ENCODE measurements at regions not wholly inside any gene's neighbourhood (a gene's known extent, or its start where the extent isn't known, plus 50 kb on each side); places are given as distances from the start of the nearest gene placed in this dataset.
"Not testable (repeated sequence)": the region's sequence is repeated elsewhere in the genome, so short reads cannot be mapped to it uniquely, and the experiment has no call there.

DNA sequence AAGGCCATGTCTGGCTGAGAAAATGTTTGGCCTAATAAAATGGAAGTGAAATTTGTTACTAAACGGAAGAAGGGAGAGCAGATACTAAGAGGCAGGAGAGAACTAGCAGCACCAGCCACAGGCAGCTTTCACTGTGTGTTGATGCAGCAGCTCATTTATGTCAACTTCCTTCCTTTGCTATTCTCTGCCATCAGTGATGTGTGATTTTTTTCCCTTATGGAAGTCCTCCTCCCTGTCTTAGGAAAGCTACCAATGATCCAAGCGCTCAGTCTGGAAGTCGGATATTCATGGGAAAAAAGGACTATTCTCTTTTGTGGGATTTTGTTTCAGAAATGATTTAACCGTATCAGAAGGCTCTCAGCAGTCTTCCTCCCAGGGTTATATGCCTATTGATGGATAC is 1629.2 kb downstream of the CDH8 start:
- DNase-seq (ENCODE audit: low read depth) = no peak

DNA sequence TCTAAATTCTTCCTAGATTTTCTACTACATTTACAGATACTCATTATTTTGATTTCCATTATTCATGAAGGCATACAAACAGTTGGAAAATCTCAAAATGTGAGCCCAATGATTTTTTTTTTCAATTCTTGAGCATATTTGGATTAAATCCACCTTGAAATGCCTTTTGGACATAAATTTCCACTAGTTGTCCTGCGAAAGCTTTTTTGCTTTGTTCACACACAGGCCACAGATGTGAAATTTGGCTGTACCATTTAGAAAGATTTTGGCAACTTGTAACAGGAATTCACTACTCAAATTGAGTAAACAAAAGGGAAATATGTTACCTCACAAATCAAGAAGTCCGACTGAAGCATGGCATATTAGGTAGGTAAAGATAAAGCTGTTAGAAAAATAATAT is 1631.0 kb downstream of the CDH8 start:
- DNase-seq (ENCODE audit: low read depth) = no peak

DNA sequence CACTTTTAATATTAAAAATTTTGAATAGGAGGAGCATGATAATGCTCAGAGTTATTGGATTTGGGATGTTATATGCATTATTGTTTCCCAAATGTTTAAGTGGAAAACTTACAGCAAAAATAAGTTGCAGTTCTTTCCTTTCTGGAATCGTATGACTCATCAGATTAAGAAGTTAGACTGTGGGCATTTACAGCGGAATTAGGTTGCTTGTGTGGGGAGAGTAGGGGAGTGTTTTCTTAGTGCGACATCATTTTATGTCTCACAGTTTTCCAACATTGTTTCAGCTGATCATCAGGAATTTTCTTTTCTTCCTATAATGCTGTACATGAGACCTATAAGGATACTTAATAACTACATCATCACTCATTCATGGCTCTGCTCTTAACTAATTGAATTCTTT is 1631.8 kb downstream of the CDH8 start:
- DNase-seq (ENCODE audit: low read depth) = no peak

DNA sequence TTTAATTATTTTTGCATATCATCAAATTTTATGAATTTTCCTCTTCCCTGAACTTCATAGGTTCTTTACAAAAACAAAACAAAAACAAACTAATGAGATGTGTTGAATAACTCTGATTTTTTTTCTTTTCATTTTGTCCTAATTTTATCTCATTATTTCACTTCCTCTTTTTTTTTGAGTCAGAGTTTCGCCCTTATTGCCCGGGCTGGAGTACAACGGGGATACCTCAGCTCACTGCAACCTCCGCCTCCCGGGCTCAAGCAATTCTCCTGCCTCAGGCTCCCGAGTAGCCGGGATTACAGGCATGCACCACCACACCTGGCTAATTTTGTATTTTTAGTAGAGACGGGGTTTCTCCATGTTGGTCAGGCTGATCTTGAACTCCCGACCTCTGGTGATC is 1633.3 kb downstream of the CDH8 start:
- DNase-seq (ENCODE audit: low read depth) = not testable (repeated sequence)

DNA sequence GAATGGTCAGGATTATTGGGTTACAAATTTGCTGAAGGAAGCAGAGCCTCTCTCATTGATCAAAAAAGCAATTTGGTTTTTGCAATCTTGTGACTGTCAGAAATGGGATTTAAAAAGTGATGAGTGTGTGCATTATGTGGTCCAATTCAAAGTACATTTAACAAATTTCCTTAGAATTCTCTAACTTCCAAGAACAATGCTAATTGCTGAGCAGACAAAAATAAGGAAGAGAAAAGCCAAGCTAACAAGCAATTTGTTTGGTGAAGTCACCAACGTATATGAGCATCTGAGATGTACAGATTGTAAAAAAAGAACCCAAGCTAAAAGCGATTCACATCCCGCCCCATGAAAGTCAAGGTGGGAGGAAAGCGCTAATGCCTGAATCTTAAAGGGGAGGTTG is 1643.9 kb downstream of the CDH8 start:
- no peak for DNase-seq (ENCODE audit: low read depth)

DNA sequence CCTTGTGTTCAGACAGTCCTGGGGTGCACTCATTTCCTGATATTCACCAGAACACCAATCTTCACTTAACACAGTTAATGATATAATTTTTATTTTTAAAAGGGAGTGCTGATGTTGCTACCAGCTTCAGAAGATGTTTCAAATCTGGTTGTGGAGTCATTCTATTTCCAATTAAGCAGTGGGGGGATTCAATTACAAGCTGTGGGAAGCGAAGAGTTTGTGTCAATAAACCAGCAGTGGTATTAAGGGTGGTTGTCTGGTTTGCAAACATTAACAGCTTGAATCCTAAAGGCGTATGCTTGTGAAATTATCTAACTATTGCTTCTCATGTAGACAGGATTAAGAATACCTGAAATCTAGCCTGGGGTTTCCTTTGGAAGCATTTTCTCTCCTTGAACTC is 1637.5 kb upstream of the GOT2 start:
- DNase-seq (ENCODE audit: low read depth) = no peak

DNA sequence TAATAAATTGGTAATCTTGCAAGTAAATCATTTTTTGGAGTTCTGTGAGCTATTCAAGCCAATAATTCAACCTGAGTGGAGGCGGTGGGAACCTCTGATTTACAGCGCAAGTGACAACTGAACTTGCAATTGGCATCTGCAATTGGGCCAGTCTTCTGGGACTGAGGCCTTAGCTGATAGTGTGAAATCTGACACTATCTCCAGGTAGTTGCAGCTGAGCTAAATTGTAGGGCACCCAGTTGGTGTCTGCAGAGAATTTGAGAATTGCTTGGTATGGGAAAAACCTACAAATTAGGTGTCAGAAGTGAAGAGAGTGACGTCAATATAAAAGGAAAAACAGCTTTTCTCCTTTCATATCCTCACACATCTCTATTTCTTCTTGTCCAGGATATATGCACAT is 1633.6 kb upstream of the GOT2 start:
- DNase-seq (ENCODE audit: low read depth) = no peak

DNA sequence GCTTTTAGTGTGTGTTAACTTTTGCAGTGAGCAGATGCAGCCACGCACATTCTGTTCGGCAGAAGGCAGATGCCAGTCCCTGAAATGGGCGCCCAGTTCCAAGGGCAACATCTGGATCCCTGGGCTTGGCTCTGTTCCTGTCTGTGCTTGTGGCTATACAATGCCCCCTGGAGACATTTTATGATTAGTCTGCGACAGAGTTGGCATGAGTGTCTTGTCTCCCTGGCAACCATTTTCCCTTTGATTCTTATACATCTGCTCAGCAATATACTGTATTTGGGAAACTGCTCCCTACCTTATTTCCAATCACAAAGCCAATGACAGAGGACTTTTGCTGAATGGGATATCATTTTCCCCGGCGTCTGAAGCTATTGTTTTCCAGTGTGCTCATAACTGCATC is 1629.5 kb upstream of the GOT2 start:
- DNase-seq (ENCODE audit: low read depth) = no peak

DNA sequence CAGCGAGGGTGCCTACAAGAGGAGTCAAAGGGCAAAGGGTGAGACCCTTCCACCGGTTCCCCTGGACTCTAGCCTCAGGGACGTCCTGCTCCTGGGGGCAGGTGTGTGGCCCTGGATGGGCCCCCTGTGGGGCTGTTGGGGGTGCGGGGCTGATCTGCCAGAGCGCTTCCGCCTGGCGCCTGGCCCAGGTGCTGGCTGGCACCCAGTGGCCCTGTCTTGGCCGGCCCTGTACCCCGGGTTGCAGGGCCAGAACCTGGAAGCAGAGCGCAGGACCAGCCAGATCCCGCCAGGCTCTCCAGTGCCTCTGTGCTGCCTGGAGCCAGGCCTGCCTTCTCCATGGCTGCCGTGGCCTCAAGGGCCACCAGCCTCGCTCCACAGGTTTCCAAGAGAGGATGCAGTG is 1625.8 kb upstream of the GOT2 start:
- DNase-seq (ENCODE audit: low read depth) = not testable (repeated sequence)

DNA sequence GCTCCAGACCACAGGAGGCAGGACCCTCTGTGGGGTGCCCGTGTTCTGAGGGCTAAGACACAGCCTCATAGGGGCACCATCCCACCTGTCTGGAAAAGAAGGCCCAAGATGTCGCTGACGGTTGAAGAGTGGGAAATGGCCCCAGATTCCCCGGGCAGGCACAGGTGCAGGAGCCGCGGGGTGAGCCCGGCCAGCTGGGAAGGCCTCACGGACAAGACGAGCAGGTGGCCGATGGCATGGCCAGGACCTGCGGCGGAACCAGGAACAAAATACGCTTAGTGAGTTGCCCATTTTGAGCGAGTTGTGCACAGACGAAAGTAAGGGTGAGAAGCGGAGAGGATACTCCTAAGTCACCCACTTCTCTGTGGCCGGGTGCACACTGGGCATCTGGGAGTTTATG is 1625.3 kb upstream of the GOT2 start:
- not testable (repeated sequence) for DNase-seq (ENCODE audit: low read depth)

DNA sequence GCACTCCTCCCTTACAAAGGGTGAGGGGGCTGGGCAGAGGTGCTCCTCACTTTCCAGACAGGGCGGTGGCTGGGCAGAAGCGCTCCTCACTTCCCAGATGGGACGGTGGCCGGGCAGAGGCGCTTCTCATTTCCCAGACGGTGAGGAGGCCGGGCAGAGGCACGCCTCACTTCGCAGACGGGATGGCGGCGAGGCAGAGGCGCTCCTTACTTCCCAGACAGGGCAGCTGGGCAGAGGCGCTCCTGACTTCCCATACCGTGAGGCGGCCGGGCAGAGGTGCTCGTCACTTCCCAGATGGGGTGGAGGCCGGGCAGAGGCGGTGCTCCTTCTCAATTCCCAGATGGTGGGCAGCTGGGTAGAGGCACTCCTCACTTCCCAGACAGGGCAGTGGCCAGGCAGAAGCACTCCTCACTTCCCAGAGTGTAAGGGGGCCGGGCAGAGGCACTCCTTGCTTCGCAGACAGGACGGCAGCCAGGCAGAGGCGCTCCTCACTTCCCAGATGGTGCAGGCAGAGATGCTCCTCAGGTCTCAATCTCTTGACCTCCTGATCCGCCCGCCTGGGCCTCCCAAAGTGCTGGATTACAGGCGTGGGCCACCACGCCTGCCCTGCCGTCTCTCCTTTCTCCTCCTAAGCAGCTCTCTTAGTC is 1623.9 kb upstream of the GOT2 start:
- not testable (repeated sequence) for DNase-seq (ENCODE audit: low read depth)

DNA sequence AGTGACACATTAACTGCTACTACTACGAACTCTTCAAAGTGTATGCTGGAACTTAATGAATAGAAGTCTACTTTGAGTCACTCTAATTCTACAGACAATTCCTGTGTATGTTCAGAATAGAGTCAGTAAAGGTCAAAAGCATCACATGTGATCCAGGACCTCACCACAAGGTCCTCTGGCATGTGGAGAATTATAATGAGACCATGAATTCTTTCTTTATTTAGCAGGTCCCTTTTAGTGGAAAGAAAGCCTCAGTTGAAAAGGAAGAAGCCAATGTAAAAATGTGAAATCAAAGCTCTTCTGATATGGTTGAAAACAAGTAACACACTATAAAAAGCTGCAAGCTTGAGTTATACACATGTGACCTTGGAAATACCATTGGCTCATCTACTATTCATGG is 1612.1 kb upstream of the GOT2 start:
- no peak for DNase-seq (ENCODE audit: low read depth)

DNA sequence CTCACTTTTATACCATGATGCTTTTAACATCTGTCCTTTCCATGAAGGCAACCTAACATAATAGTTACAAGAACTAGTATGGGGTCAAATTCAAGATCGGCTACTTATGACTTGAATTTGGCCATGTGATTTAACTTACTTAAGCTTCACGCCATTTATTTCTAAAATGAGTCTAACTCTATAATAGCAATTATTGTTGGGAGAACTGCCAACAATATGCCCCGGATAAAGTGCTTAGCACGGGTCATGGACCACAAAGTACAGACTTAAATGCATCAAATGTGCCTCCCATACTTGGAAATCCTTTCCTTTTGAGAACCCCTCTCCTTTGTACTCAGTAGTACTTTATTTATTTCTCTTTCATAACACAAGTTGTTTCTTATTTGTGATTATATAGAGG is 1603.6 kb upstream of the GOT2 start:
- DNase-seq (ENCODE audit: low read depth) = no peak

DNA sequence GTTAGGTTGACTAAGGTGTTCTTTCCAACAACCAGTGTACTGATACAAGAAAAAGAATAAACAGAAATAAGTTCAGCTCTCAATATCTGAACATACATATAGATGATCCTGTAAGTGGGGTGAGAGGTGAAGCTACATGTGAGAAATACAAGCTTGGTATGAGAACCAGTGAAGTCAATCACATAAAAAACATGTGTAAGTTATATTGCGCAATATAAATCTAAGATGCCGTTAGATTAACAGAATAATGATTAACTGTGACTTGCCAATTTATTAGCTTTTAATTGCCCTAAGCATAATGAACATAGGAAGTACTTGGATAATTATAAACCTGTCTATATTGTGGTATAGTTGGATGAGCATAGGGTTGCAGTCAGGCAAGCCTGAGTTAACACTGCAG is 1597.1 kb upstream of the GOT2 start:
- DNase-seq (ENCODE audit: low read depth) = no peak

DNA sequence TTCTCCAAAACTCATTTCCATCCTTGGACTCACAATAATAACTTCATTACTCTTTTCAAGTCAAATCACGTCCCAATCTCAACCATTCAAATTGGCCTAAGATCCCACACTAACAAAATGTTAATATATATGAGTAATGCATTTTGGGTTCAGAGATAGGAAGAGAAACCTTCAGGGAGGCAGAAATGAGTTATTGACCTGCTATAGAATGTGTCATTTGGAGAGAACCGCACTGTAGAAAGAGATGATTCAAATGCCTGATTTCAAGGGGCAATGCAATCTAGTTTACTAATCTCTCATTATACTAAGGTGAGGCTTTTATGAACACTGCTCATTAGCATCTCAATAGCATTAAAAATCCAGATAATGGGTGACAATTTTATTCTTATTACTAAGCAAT is 1595.0 kb upstream of the GOT2 start:
- no peak for DNase-seq (ENCODE audit: low read depth)

DNA sequence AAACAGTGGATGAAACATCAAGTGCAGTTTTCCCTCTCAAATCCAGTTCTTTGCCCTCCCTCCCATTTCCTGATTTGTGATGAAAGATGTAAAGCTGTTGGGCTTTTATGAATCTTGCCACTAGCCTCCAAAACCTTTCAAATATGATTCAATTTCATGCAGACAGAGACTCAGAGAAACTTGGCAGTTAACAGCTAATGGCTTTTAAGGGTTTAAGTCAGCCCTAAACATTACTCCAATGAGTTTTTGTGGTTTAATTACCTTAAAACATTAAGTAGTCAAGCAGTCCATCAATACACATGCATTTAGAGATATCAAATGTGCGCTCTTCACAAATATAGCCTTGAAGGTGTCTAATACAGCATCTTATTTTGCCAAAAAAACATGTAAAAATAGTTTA is 1594.0 kb upstream of the GOT2 start:
- no peak for DNase-seq (ENCODE audit: low read depth)

DNA sequence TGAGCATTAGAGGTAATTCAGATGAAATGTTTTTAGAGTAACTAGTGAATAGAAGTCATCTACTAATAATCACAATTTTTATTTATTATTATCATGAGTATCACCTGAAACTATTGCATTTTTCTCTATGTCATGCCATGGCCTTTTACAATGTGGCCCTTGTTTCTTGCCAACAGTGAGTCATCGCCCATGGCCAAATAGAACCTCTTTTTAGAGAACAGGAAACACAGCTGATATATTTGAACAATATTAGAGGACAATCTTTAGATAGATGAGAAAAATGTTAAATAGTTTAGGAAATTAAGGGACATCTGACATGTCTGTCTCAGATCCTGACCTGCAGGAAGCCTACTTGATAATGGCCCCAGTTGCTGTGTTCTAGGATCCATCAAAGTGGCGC is 1584.4 kb upstream of the GOT2 start:
- DNase-seq (ENCODE audit: low read depth) = no peak

DNA sequence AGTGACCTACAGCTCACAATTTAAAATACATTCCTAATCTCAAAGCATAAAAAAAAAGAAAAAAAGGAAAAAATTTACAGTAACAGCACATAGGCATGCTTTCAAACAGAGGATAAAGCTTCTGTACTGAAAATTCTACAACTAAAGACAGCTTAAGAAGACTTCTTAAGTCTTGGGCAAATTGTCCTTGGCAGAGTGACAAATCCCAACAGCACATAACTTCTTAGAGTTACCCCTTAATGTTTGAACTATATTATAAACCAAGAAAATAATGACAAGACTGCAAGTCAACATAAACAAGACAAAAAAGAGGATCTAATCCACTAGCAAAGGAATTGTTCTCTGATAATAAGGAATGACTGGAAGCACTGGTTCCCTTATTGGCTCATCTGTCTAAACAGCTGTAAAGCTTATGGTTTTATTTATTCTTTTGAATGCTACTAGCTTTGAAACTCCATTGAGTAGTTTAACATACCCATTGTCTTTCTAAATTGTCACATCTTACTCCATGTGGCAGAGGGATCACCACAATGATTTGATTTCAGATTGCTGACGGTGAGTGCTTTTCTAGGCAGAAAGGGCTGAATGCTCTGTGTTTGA is 1576.8 kb upstream of the GOT2 start:
- no peak for DNase-seq (ENCODE audit: low read depth)

DNA sequence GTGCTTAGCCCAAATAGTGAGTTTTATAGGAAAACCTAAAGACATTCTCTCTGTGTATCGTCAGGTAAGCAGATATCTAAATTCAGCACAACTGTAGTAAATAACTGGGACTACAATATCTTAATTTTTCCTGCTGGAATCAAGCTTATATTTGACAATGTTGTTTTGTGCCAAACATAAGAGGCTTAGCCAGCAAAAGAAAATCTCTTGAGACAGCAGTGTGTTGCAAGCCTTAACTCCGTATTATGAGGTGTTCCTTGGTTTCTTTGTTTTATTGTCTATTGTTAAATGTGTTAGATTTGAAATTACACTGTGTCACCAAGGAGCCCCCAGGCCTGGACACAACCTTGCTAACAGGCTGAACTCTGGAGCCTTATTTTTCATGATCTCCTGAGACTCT is 1570.6 kb upstream of the GOT2 start:
- no peak for DNase-seq (ENCODE audit: low read depth)

DNA sequence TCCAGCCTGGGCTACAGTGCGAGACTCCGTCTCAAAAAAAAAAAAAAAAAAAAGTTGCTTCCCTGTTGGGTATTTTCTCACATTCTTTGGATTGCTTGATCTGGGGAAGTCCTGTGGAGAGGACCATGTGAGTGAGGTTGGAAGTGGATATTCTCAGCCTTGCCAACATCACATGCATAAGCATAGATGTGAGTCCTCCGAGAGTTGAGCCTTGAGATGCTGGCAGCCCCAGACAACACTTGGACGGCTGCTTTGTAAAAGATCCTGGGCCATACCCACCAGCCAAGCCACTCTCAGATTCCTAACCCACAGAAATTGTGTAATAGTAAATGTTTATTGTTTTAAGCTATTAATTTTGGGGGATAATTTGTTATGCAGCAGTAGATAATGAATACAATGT is 1570.0 kb upstream of the GOT2 start:
- DNase-seq (ENCODE audit: low read depth) = no peak

DNA sequence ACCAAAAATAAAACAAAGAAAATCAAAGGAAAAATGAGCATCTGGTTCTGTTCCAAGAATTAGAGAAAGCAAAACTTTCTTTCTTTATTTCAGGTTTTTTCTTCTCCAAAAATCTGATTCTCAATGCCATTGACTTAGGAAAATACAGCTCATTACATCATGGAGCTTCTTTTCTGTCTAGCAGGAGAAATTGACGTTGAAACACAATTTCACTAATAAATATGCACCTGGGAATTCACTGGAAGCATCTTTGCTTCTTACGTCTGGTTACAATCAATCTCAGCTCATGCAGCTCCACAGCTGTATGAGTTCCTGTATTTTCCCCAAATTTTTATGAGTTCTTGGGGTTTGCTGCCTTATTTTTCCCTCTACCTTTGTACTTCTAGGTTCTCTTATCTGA is 1568.6 kb upstream of the GOT2 start:
- DNase-seq (ENCODE audit: low read depth) = no peak

DNA sequence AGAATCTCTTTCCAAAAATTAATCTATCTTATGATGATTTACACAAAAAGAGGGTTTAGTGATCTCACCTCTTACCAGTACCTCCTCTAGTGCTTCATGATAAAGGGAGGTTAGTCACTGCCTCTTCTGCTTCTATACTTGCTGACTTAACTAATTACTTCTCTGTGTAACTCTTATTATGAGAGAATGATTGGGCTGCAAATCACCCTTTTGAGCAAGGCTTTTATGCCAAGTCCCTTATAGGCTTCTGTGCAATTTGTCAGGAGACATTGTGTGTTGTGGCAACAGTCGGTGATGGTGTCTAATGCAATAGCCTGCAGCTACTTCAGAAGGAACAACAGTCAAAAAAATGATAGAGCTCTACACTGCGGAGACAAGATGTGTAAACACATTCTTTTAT is 1568.1 kb upstream of the GOT2 start:
- no peak for DNase-seq (ENCODE audit: low read depth)

DNA sequence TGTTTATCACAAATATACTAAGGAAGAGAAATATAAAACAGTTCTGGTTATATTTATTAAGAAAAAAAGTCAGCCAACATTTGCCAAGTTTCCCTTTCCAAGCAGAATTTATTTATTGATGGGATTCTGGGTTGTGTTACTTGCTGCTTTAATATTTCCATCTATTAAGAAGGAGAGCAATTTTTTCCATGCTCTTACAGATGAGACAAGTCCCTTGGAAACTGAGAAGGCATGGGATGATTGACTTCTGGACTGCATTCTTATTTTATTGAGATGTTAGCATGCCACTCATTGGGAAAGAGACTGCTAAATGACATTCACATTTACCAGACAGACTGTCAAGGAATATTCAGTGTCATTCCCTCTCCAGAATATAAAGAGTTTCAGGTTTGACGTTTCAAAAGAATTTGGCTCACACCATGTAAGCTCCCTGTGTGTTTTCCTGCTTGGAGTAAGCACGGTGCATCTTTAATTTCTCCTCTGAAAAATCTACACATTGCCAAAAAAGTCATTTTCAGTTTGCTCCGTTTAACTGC is 1565.2 kb upstream of the GOT2 start:
- no peak for DNase-seq (ENCODE audit: low read depth)

Data from myocyte (in vitro differentiated cells).